ENCODE measurements at regions not wholly inside any gene's neighbourhood (a gene's known extent, or its start where the extent isn't known, plus 50 kb on each side); places are given as distances from the start of the nearest gene placed in this dataset.

- TF ChIP-seq CTCF (IDR thresholded peaks at IDR 0.05; ENCODE audit: borderline replicate concordance, extremely low read depth, low read length, poor library complexity, severe bottlenecking) = no peak
- no peak for TF ChIP-seq EZH2 (IDR thresholded peaks at IDR 0.05; ENCODE audit: borderline replicate concordance, low read depth, low read length, severe bottlenecking)
These were observed 195.0 kb upstream of the TSHZ2 start for GRCh38 chr20:52777171-52777570.
